Activated CD8-positive, alpha-beta T cell treated with anti-CD3 and anti-CD28 coated beads for 36 hours (primary cell): ENCODE measurements at regions not wholly inside any gene's neighbourhood (a gene's known extent, or its start where the extent isn't known, plus 50 kb on each side); places are given as distances from the start of the nearest gene placed in this dataset.
"Not testable (repeated sequence)": the region's sequence is repeated elsewhere in the genome, so short reads cannot be mapped to it uniquely, and the experiment has no call there.

Experiments used
- ATAC-seq: fragments of 200-7000 bp; cut with Tn5 transposase; one replicate; pipeline ENCODE4 v1.10.0; 2021; ENCODE audit warnings: mild to moderate bottlenecking, moderate library complexity
- CTCF ChIA-PET: fragments of 350-600 bp; sonication (Branson Sonifier 250); formaldehyde crosslinking; loops from one replicate; lab custom pipeline; 2021; ENCODE audit warnings: antibody characterized with exemption; lab: Charles Lee
- POLR2A ChIA-PET: fragments of 350-600 bp; sonication (Branson Sonifier 250); formaldehyde crosslinking; loops from one replicate; lab custom pipeline; 2021; ENCODE audit warnings: antibody characterized with exemption; lab: Charles Lee
- DNase-seq: peaks from one replicate; pipeline ENCODE4 v3.0.0-alpha.2; 2020
- H3K27ac Mint-ChIP-seq: one replicate; pipeline ENCODE4 v1.8.0; 2021; ENCODE audit warnings: mild to moderate bottlenecking, mixed read lengths
- H3K27me3 Mint-ChIP-seq: one replicate; pipeline ENCODE4 v1.8.0; 2021; ENCODE audit warnings: mixed read lengths
- H3K36me3 Mint-ChIP-seq: one replicate; pipeline ENCODE4 v1.8.0; 2021; ENCODE audit warnings: low read depth, mixed read lengths
- H3K4me1 Mint-ChIP-seq: one replicate; pipeline ENCODE4 v1.8.0; 2021; ENCODE audit warnings: low read depth, mixed read lengths
- H3K4me3 Mint-ChIP-seq: one replicate; pipeline ENCODE4 v1.8.0; 2021; ENCODE audit warnings: mild to moderate bottlenecking, moderate library complexity, mixed read lengths
- H3K9me3 Mint-ChIP-seq: one replicate; pipeline ENCODE4 v1.8.0; 2021; ENCODE audit warnings: mixed read lengths
- intact Hi-C: fragments of 100-400 bp; cut with micrococcal nuclease; formaldehyde crosslinking; loops from one replicate; pipeline ENCODE4 v1.10.0; 2022

GRCh38 chr4:49288796-49289195 lies 302.7 kb downstream of the CWH43 start:
- H3K4me1 Mint-ChIP-seq, CTCF ChIA-PET, intact Hi-C loops, ATAC-seq, POLR2A ChIA-PET, H3K27me3 Mint-ChIP-seq, H3K36me3 Mint-ChIP-seq, H3K9me3 Mint-ChIP-seq, H3K4me3 Mint-ChIP-seq, DNase-seq, H3K27ac Mint-ChIP-seq: not testable (repeated sequence)

- H3K4me3 Mint-ChIP-seq, ATAC-seq, CTCF ChIA-PET, DNase-seq, POLR2A ChIA-PET, H3K27ac Mint-ChIP-seq, H3K36me3 Mint-ChIP-seq, H3K27me3 Mint-ChIP-seq, H3K4me1 Mint-ChIP-seq, intact Hi-C loops: not testable (repeated sequence)
- peaks cover 12% of the 10 kb centered on the region for H3K9me3 Mint-ChIP-seq
Measured at GRCh38 chr4:49314815-49315214, 328.7 kb downstream of the CWH43 start.

GRCh38 chr4:49320725-49321410 lies 334.8 kb downstream of the CWH43 start:
- ATAC-seq, H3K27me3 Mint-ChIP-seq, DNase-seq, H3K4me3 Mint-ChIP-seq, H3K9me3 Mint-ChIP-seq, H3K27ac Mint-ChIP-seq, POLR2A ChIA-PET, intact Hi-C loops, H3K36me3 Mint-ChIP-seq, H3K4me1 Mint-ChIP-seq, CTCF ChIA-PET: not testable (repeated sequence)

DNA sequence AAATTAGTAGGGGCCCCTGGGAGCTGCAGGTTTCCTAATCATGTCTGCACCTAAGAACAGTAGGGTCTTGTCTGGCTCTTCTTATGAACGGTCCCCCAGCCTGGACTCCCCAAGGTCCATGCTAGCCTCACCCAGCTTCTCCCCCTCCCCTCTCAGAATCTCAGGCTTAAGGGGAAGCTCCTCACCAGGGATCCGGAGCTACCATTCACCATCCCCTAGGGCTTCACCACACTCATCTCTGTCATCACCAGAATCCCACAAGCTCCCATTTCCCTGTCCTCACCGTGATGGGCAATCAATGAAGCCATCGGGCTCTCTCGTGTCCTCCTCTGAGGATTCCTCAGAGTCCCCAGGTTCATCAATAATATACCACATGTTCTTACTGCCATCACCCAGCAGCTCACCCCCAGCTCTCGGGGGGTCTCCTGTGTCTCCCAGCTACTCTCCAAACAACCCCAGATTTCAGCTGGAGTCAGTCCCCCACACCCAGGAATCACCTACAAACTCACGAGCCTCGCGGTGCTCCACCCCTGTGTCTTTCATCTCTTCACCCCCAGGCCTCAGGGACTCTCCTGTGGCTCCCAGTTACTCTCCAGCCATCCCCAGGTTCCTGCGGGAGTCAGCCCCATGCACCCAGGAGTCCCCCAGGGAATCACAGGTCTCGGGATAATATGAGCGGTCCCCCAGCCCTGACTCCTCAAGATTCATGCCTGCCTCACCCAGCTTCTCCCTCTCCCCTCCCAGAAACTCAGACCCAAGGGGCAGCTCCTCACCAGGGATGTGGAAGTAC lies 335.6 kb downstream of the CWH43 start:
- H3K4me3 Mint-ChIP-seq, POLR2A ChIA-PET, H3K27ac Mint-ChIP-seq: not testable (repeated sequence)

GRCh38 chr4:49322610-49323572 lies 336.8 kb downstream of the CWH43 start:
- intact Hi-C loops, DNase-seq, H3K4me3 Mint-ChIP-seq, H3K27me3 Mint-ChIP-seq, H3K36me3 Mint-ChIP-seq, H3K27ac Mint-ChIP-seq, POLR2A ChIA-PET, H3K4me1 Mint-ChIP-seq, CTCF ChIA-PET, ATAC-seq, H3K9me3 Mint-ChIP-seq: not testable (repeated sequence)

More for the DNA sequence above, 335.6 kb downstream of the CWH43 start:
- H3K4me1 Mint-ChIP-seq, H3K9me3 Mint-ChIP-seq, CTCF ChIA-PET, DNase-seq, ATAC-seq, intact Hi-C loops, H3K27me3 Mint-ChIP-seq, H3K36me3 Mint-ChIP-seq: not testable (repeated sequence)

GRCh38 chr4:49323573-49323940 lies 337.5 kb downstream of the CWH43 start:
- ATAC-seq, POLR2A ChIA-PET, H3K4me3 Mint-ChIP-seq, H3K27me3 Mint-ChIP-seq, DNase-seq, CTCF ChIA-PET, intact Hi-C loops, H3K27ac Mint-ChIP-seq, H3K36me3 Mint-ChIP-seq, H3K9me3 Mint-ChIP-seq, H3K4me1 Mint-ChIP-seq: not testable (repeated sequence)
